Panc1 (cell line): ENCODE measurements at regions not wholly inside any gene's neighbourhood (a gene's known extent, or its start where the extent isn't known, plus 50 kb on each side); places are given as distances from the start of the nearest gene placed in this dataset.
"Not testable (repeated sequence)": the region's sequence is repeated elsewhere in the genome, so short reads cannot be mapped to it uniquely, and the experiment has no call there.

Source experiments
- ATAC-seq: fragments of 200-7000 bp; cut with Tn5 transposase; 2 replicates; pipeline ENCODE4 v1.9.1; 2020; ENCODE audit warnings: mild to moderate bottlenecking, moderate library complexity
- BruUV-seq: library from RNA; stranded (reverse); fragments of 400-500 nt; replicated peaks from 2 replicates; lab custom pipeline; 2021; lab: Mats Ljungman, UMichigan
- CTCF ChIA-PET: fragments of 300-600 bp; sonication (Branson Sonifier 250); formaldehyde crosslinking; loops from one replicate; lab custom pipeline; 2022; ENCODE audit warnings: antibody characterized with exemption; lab: Charles Lee
- POLR2A ChIA-PET: fragments of 300-600 bp; sonication (Branson Sonifier 250); formaldehyde crosslinking; loops from one replicate; lab custom pipeline; 2022; ENCODE audit warnings: antibody characterized with exemption; lab: Charles Lee
- DNase-seq: peaks from one replicate; pipeline ENCODE4 v3.0.0-alpha.2; 2010; ENCODE audit warnings: low read depth, low spot score
- H3K27ac ChIP-seq: 2 replicates; pipeline ENCODE4 v1.5.1; 2011; ENCODE audit warnings: mild to moderate bottlenecking, low read length, inconsistent platforms
- H3K27me3 ChIP-seq: fragments of 200-500 bp; sonication (Bioruptor generic); 2 replicates; pipeline ENCODE4 v1.6.0; 2014; ENCODE audit warnings: low read length, inconsistent platforms; ENCODE audit not compliant: control insufficient read depth, insufficient read depth
- H3K36me3 ChIP-seq: fragments of 200-500 bp; sonication (Bioruptor generic); 2 replicates; pipeline ENCODE4 v1.5.1; 2014; ENCODE audit warnings: inconsistent platforms, mild to moderate bottlenecking, low read length, moderate library complexity; ENCODE audit not compliant: control insufficient read depth, insufficient read depth
- H3K4me1 ChIP-seq: 2 replicates; pipeline ENCODE4 v1.5.1; 2011; ENCODE audit warnings: inconsistent platforms, mild to moderate bottlenecking, low read length, moderate library complexity; ENCODE audit not compliant: control insufficient read depth, insufficient read depth
- H3K4me3 ChIP-seq, 2 experiments: 2 replicates each; pipeline ENCODE4 v1.5.1; 2011 to 2012; ENCODE audit warnings: low read depth in 2 of 2, low read length in 2 of 2, mild to moderate bottlenecking in 2 of 2, inconsistent platforms in 1 of 2, moderate library complexity in 1 of 2
- H3K9me3 ChIP-seq: fragments of 200-500 bp; sonication (Bioruptor generic); 2 replicates; pipeline ENCODE4 v1.5.1; 2014; ENCODE audit warnings: low read depth, mild to moderate bottlenecking, inconsistent platforms, low read length, moderate library complexity; ENCODE audit not compliant: control insufficient read depth, insufficient read depth
- CTCF ChIP-seq: fragments of 450-650 bp; IDR thresholded peaks from 2 replicates; pipeline ENCODE4 v1.5.1; 2017; ENCODE audit warnings: mild to moderate bottlenecking
- POLR2AphosphoS5 ChIP-seq: IDR thresholded peaks from 2 replicates; pipeline ENCODE4 v1.6.1; 2012; ENCODE audit warnings: mild to moderate bottlenecking, low read depth, low read length, moderate library complexity
- REST ChIP-seq, 2 experiments: IDR thresholded peaks; 2 replicates each; pipeline ENCODE4 v1.6.1; 2011 to 2012; ENCODE audit warnings: low read depth in 2 of 2, control low read depth in 1 of 2, low read length in 1 of 2, mild to moderate bottlenecking in 1 of 2, moderate library complexity in 1 of 2; ENCODE audit not compliant: insufficient read depth in 1 of 2
- SIN3A ChIP-seq: IDR thresholded peaks from 2 replicates; pipeline ENCODE4 v1.6.1; 2012; ENCODE audit warnings: low read depth, mild to moderate bottlenecking, low read length, moderate library complexity, borderline replicate concordance; ENCODE audit not compliant: insufficient read depth
- TCF7L2 ChIP-seq: IDR thresholded peaks from 2 replicates; pipeline ENCODE4 v1.6.1; 2011; ENCODE audit warnings: mild to moderate bottlenecking, low read depth, low read length, inconsistent platforms
- in situ Hi-C: cut with HindIII; loops from 2 replicates; pipeline ENCODE4 v1.10.0; 2016; ENCODE audit warnings: low sequenced_read_pairs, low pct_unique_long_range_greater_than_20kb
- intact Hi-C: fragments of 100-400 bp; cut with micrococcal nuclease; formaldehyde crosslinking; loops from one replicate; pipeline ENCODE4 v1.10.0; 2022; ENCODE audit not compliant: unreplicated experiment

- in situ Hi-C loops, result no loop called here
- ChIA-PET CTCF (no interaction called here), POLR2A (no interaction called here)
- ATAC-seq (no peak), DNase-seq (no peak)
- Histone ChIP-seq H3K9me3 (no peaks in the 10 kb centered on the region), H3K4me1 (no peaks in the 10 kb centered on the region), H3K36me3 (no peaks in the 10 kb centered on the region), H3K4me3 (no peak overlapping the region), H3K27ac (no peak overlapping the region), H3K27me3 (no peaks in the 10 kb centered on the region)
- no TSS peak for BruUV-seq
- no peak for TF ChIP-seq CTCF
- no peak for TF ChIP-seq SIN3A
- TF ChIP-seq TCF7L2, result no peak
- no peak for TF ChIP-seq REST (IDR thresholded peaks at IDR 0.05; ENCODE audit: insufficient read depth in 1 of 2, low read depth in 2 of 2, low read length in 1 of 2)
- TF ChIP-seq POLR2AphosphoS5, result no peak
- intact Hi-C loops, result no loop called here
These were observed 327.6 kb upstream of the HTR1E start for GRCh38 chr6:86609549-86610388.

GRCh38 chr6:86603364-86603763 is 334.0 kb upstream of the HTR1E start:
- CTCF ChIA-PET, POLR2A ChIA-PET, in situ Hi-C loops: not testable (repeated sequence)

GRCh38 chr6:86602093-86602492 is 335.2 kb upstream of the HTR1E start:
- DNase-seq, H3K27me3 ChIP-seq, in situ Hi-C loops, H3K4me3 ChIP-seq, H3K4me1 ChIP-seq, ATAC-seq, H3K9me3 ChIP-seq, BruUV-seq, H3K27ac ChIP-seq, CTCF ChIA-PET, H3K36me3 ChIP-seq, intact Hi-C loops, POLR2A ChIA-PET: not testable (repeated sequence)

More at GRCh38 chr6:86603364-86603763, 334.0 kb upstream of the HTR1E start:
- ATAC-seq, H3K4me1 ChIP-seq, intact Hi-C loops, H3K9me3 ChIP-seq, DNase-seq, BruUV-seq, H3K4me3 ChIP-seq, H3K27me3 ChIP-seq, H3K36me3 ChIP-seq, H3K27ac ChIP-seq: not testable (repeated sequence)

GRCh38 chr6:86598969-86599368 is 338.4 kb upstream of the HTR1E start:
- CTCF ChIA-PET, H3K9me3 ChIP-seq, H3K27ac ChIP-seq, intact Hi-C loops, POLR2A ChIA-PET, in situ Hi-C loops, H3K4me1 ChIP-seq, H3K36me3 ChIP-seq, BruUV-seq, H3K4me3 ChIP-seq, DNase-seq, ATAC-seq, H3K27me3 ChIP-seq: not testable (repeated sequence)
